Caco-2 (cell line): ENCODE measurements at regions not wholly inside any gene's neighbourhood (a gene's known extent, or its start where the extent isn't known, plus 50 kb on each side); places are given as distances from the start of the nearest gene placed in this dataset.

Experiments used
- BruUV-seq: library from RNA; stranded (reverse); fragments of 400-500 nt; replicated peaks from 2 replicates; lab custom pipeline; 2021; lab: Mats Ljungman, UMichigan
- CTCF ChIA-PET: fragments of 300-600 bp; sonication (Branson Sonifier 250); formaldehyde crosslinking; loops from one replicate; lab custom pipeline; 2022; ENCODE audit warnings: antibody characterized with exemption; lab: Charles Lee
- POLR2A ChIA-PET: fragments of 300-600 bp; sonication (Branson Sonifier 250); formaldehyde crosslinking; loops from one replicate; lab custom pipeline; 2022; ENCODE audit warnings: antibody characterized with exemption; lab: Charles Lee
- DNase-seq, 2 experiments: peaks; one replicate each; pipeline versions ENCODE4 v3.0.0 to v3.0.0-alpha.2; 2020 to 2022
- H3K27me3 ChIP-seq: replicated peaks from 2 replicates; pipeline ENCODE4 v1.6.0; 2011; ENCODE audit warnings: low read length; ENCODE audit not compliant: control insufficient read depth, insufficient read depth
- H3K36me3 ChIP-seq: 2 replicates; pipeline ENCODE4 v1.5.1; 2011; ENCODE audit warnings: low read length; ENCODE audit not compliant: control insufficient read depth, insufficient read depth
- H3K4me1 ChIP-seq: fragments of 250-450 bp; sonication (Bioruptor Pico); 2 replicates; pipeline ENCODE4 v1.5.1; 2020; ENCODE audit warnings: mild to moderate bottlenecking
- H3K4me3 ChIP-seq: 2 replicates; pipeline ENCODE4 v1.5.1; 2011; ENCODE audit warnings: low read depth, mild to moderate bottlenecking, control low read depth, low read length
- H3K9me3 ChIP-seq: fragments of 250-450 bp; sonication (Bioruptor Pico); 2 replicates; pipeline ENCODE4 v1.5.1; 2020; ENCODE audit warnings: mild to moderate bottlenecking, moderate library complexity
- H3K27ac Mint-ChIP-seq: one replicate; pipeline ENCODE4 v1.8.0; 2022; ENCODE audit warnings: mixed read lengths; ENCODE audit not compliant: unreplicated experiment
- H3K27me3 Mint-ChIP-seq: one replicate; pipeline ENCODE4 v1.8.0; 2022; ENCODE audit warnings: mixed read lengths; ENCODE audit not compliant: insufficient read depth, unreplicated experiment
- H3K36me3 Mint-ChIP-seq: one replicate; pipeline ENCODE4 v1.8.0; 2022; ENCODE audit warnings: mild to moderate bottlenecking, mixed read lengths; ENCODE audit not compliant: insufficient read depth, unreplicated experiment
- H3K4me1 Mint-ChIP-seq: one replicate; pipeline ENCODE4 v1.8.0; 2022; ENCODE audit warnings: low read depth, mixed read lengths; ENCODE audit not compliant: unreplicated experiment
- H3K4me3 Mint-ChIP-seq: one replicate; pipeline ENCODE4 v1.8.0; 2022; ENCODE audit warnings: mild to moderate bottlenecking, moderate library complexity, mixed read lengths; ENCODE audit not compliant: unreplicated experiment
- H3K9me3 Mint-ChIP-seq: one replicate; pipeline ENCODE4 v1.8.0; 2022; ENCODE audit warnings: mixed read lengths; ENCODE audit not compliant: unreplicated experiment
- intact Hi-C: fragments of 100-400 bp; cut with micrococcal nuclease; formaldehyde crosslinking; loops from one replicate; pipeline ENCODE4 v1.10.0; 2022; ENCODE audit not compliant: unreplicated experiment
- TF ChIP-seq, protein P1 (sequence below), 2 experiments: fragments of 200-600 bp in 1 of 2; IDR thresholded peaks; 1 replicate in 1 of 2; 2 replicates in 1 of 2; pipeline versions ENCODE4 v1.5.1 to v1.8.0; 2011 to 2022; ENCODE audit warnings: antibody characterized with exemption in 1 of 2, control low read depth in 1 of 2, inconsistent platforms in 1 of 2, low read depth in 1 of 2, low read length in 1 of 2, mild to moderate bottlenecking in 1 of 2, moderate library complexity in 1 of 2; ENCODE audit not compliant: insufficient read depth in 1 of 2, severe bottlenecking in 1 of 2, unreplicated experiment in 1 of 2

DNA sequence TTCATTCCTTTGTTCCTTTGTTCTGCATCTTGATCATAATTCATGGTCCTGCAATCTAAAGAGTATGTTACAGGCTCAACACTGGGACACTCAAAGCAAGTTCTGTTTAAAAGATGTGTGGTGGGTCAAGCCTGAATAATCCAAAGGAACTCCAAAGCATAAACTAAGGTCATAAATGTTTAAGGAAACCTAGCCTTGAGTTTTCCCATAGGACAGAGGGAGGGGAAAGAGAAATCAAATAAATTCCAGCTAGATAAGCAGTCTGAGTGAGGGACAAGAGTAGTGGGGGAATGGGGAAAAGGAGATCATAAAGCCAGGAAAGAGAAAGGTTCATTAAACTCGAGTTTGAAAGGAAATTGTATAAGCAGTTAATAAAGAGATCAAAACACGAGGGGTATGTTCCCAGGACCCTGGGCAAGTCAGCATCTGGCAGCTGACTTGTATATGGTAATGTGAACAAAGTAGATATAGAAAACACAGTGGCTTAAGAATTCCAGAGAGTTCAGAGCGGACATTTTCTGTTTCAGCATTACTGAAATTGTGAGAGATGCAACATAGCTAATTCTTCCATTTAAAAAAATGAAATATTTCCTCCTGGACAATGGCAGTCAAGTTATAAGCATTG is 125.8 kb upstream of the EDNRA start:
- Mint-ChIP-seq H3K27me3 (peaks cover under 1% of the 10 kb centered on the region), H3K9me3 (no peaks in the 10 kb centered on the region), H3K27ac (no peak overlapping the region), H3K4me3 (no peak overlapping the region), H3K4me1 (no peaks in the 10 kb centered on the region), H3K36me3 (no peaks in the 10 kb centered on the region)
- H3K27me3 ChIP-seq, result no peaks in the 10 kb centered on the region
- ChIA-PET POLR2A (no interaction called here), CTCF (no interaction called here)
- intact Hi-C loops, result no loop called here
- H3K36me3 ChIP-seq, result no peaks in the 10 kb centered on the region
- TF ChIP-seq, protein P1, sequence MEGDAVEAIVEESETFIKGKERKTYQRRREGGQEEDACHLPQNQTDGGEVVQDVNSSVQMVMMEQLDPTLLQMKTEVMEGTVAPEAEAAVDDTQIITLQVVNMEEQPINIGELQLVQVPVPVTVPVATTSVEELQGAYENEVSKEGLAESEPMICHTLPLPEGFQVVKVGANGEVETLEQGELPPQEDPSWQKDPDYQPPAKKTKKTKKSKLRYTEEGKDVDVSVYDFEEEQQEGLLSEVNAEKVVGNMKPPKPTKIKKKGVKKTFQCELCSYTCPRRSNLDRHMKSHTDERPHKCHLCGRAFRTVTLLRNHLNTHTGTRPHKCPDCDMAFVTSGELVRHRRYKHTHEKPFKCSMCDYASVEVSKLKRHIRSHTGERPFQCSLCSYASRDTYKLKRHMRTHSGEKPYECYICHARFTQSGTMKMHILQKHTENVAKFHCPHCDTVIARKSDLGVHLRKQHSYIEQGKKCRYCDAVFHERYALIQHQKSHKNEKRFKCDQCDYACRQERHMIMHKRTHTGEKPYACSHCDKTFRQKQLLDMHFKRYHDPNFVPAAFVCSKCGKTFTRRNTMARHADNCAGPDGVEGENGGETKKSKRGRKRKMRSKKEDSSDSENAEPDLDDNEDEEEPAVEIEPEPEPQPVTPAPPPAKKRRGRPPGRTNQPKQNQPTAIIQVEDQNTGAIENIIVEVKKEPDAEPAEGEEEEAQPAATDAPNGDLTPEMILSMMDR (IDR thresholded peaks at IDR 0.05; ENCODE audit: insufficient read depth in 1 of 2, low read depth in 1 of 2, low read length in 1 of 2, severe bottlenecking in 1 of 2, unreplicated experiment in 1 of 2), result no peak
- no peaks in the 10 kb centered on the region for H3K9me3 ChIP-seq
- BruUV-seq, result no TSS peak
- no peak overlapping the region for H3K4me3 ChIP-seq
- H3K4me1 ChIP-seq, result no peaks in the 10 kb centered on the region
- no peak for DNase-seq

DNA sequence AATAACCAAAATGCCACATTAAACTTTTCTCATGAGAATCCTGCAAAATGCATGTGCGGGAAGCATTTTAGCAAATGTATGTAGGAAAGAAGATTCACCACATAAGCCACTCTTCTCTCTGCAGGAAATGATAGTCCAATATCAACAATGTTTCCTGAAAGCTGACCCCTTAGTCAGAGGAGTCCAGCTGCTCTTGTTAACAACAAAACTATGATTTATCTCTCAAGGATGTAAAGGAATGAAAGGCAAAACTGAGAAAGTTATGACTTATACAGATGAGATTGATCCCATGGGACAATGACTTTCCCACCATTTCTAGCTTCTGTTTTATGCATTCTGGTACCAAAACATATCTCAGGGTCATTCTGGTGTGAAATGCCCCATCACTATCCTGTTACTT is 125.0 kb upstream of the EDNRA start:
- intact Hi-C loops, result no loop called here
- BruUV-seq, result no TSS peak
- DNase-seq, result no peak
- Mint-ChIP-seq H3K9me3 (no peaks in the 10 kb centered on the region), H3K27ac (no peak overlapping the region), H3K4me3 (no peak overlapping the region), H3K36me3 (no peaks in the 10 kb centered on the region), H3K4me1 (no peaks in the 10 kb centered on the region), H3K27me3 (no peaks in the 10 kb centered on the region)
- TF ChIP-seq, protein P1 (IDR thresholded peaks at IDR 0.05; ENCODE audit: insufficient read depth in 1 of 2, low read depth in 1 of 2, low read length in 1 of 2, severe bottlenecking in 1 of 2, unreplicated experiment in 1 of 2), result no peak
- Histone ChIP-seq H3K4me1 (no peaks in the 10 kb centered on the region), H3K9me3 (no peaks in the 10 kb centered on the region), H3K36me3 (no peaks in the 10 kb centered on the region), H3K27me3 (no peaks in the 10 kb centered on the region), H3K4me3 (no peak overlapping the region)
- POLR2A ChIA-PET, result no interaction called here
- CTCF ChIA-PET, result no interaction called here

DNA sequence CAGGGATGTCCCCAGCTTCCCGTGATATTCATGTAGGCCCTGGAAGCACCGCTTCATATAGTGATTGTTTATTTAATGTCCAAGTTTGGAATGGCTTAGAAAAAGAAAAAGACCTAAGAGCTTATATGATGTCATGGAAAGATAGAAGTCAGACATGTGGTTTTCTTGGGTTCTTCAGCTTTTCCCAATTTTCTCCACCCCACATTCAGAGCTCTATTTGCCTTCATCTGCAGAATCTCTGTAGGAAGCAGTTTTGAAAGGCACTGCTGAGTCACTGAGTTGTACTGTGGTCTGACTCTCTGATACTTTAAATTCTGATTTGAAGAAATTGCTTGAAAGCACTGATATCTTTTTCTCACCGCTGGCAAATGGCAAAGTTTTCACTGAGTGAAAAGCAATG is 120.6 kb upstream of the EDNRA start:
- Histone ChIP-seq H3K4me3 (no peak overlapping the region), H3K4me1 (no peaks in the 10 kb centered on the region), H3K9me3 (no peaks in the 10 kb centered on the region), H3K27me3 (no peaks in the 10 kb centered on the region), H3K36me3 (no peaks in the 10 kb centered on the region)
- no peak for DNase-seq
- TF ChIP-seq, protein P1 (IDR thresholded peaks at IDR 0.05; ENCODE audit: insufficient read depth in 1 of 2, low read depth in 1 of 2, low read length in 1 of 2, severe bottlenecking in 1 of 2, unreplicated experiment in 1 of 2), result no peak
- Mint-ChIP-seq H3K4me1 (peaks cover 7% of the 10 kb centered on the region), H3K36me3 (no peaks in the 10 kb centered on the region), H3K9me3 (no peaks in the 10 kb centered on the region), H3K27me3 (no peaks in the 10 kb centered on the region), H3K4me3 (no peak overlapping the region), H3K27ac (no peak overlapping the region)
- ChIA-PET POLR2A (no interaction called here), CTCF (no interaction called here)
- intact Hi-C loops, result no loop called here
- BruUV-seq, result no TSS peak
